Smooth muscle cell (in vitro differentiated cells): ENCODE measurements at regions not wholly inside any gene's neighbourhood (a gene's known extent, or its start where the extent isn't known, plus 50 kb on each side); places are given as distances from the start of the nearest gene placed in this dataset.
"Not testable (repeated sequence)": the region's sequence is repeated elsewhere in the genome, so short reads cannot be mapped to it uniquely, and the experiment has no call there.

ENCODE experiments used
- DNase-seq: peaks from one replicate; lab custom pipeline; 2025; ENCODE audit not compliant: unreplicated experiment; lab: John Stamatoyannopoulos, UW
- H2AFZ ChIP-seq: fragments of 200-600 bp; sonication (generic); 2 replicates; pipeline ENCODE4 v1.6.0; 2016; ENCODE audit warnings: antibody characterized with exemption, low read depth, mild to moderate bottlenecking
- H3F3A ChIP-seq: fragments of 200-600 bp; sonication (generic); 2 replicates; pipeline ENCODE4 v1.6.0; 2017; ENCODE audit warnings: antibody characterized with exemption, low read depth
- H3K27ac ChIP-seq: fragments of 200-600 bp; sonication (generic); 2 replicates; pipeline ENCODE4 v1.5.1; 2016; ENCODE audit warnings: low read depth, mild to moderate bottlenecking
- H3K27me3 ChIP-seq: fragments of 200-600 bp; sonication (generic); 2 replicates; pipeline ENCODE4 v1.6.1; 2016; ENCODE audit warnings: low read depth, mild to moderate bottlenecking
- H3K36me3 ChIP-seq: fragments of 200-600 bp; sonication (generic); 2 replicates; pipeline ENCODE4 v1.5.1; 2016; ENCODE audit warnings: low read depth
- H3K4me1 ChIP-seq: fragments of 200-600 bp; sonication (generic); 2 replicates; pipeline ENCODE4 v1.5.1; 2016; ENCODE audit warnings: low read depth
- H3K4me2 ChIP-seq: fragments of 200-600 bp; sonication (generic); 2 replicates; pipeline ENCODE4 v1.6.0; 2016; ENCODE audit warnings: mild to moderate bottlenecking
- H3K4me3 ChIP-seq: fragments of 200-600 bp; sonication (generic); 2 replicates; pipeline ENCODE4 v1.5.1; 2016; ENCODE audit warnings: mild to moderate bottlenecking
- H3K79me2 ChIP-seq: fragments of 200-600 bp; sonication (generic); 2 replicates; pipeline ENCODE4 v1.6.0; 2016; ENCODE audit warnings: low read depth, mild to moderate bottlenecking
- H3K9ac ChIP-seq: fragments of 200-600 bp; sonication (generic); 2 replicates; pipeline ENCODE4 v1.6.0; 2016; ENCODE audit warnings: low read depth
- H3K9me3 ChIP-seq: fragments of 200-600 bp; sonication (generic); replicated peaks from 2 replicates; pipeline ENCODE4 v1.5.1; 2016; ENCODE audit warnings: low read depth
- H4K20me1 ChIP-seq: fragments of 200-600 bp; sonication (generic); 2 replicates; pipeline ENCODE4 v1.6.0; 2016; ENCODE audit warnings: low read depth
- CTCF ChIP-seq: fragments of 200-600 bp; sonication (generic); IDR thresholded peaks from 2 replicates; pipeline ENCODE4 v1.5.1; 2017; ENCODE audit warnings: borderline replicate concordance, mild to moderate bottlenecking, antibody characterized with exemption; ENCODE audit not compliant: insufficient read depth, poor library complexity, severe bottlenecking
- WGBS: methylation state at CpG from one replicate; pipeline ENCODE4 v1.1.7; 2016; ENCODE audit warnings: low lambda C conversion rate; 5-methylcytosine and 5-hydroxymethylcytosine counted together

- Histone ChIP-seq H3F3A (no peaks in the 10 kb centered on the region), H3K4me1 (no peaks in the 10 kb centered on the region), H4K20me1 (no peaks in the 10 kb centered on the region), H3K9me3 (no peaks in the 10 kb centered on the region), H3K79me2 (no peaks in the 10 kb centered on the region), H3K9ac (no peak overlapping the region), H3K27me3 (no peaks in the 10 kb centered on the region), H3K36me3 (no peaks in the 10 kb centered on the region), H2AFZ (no peak overlapping the region), H3K27ac (no peak overlapping the region), H3K4me3 (no peak overlapping the region), H3K4me2 (no peak overlapping the region)
- no peak for TF ChIP-seq CTCF
- DNase-seq, result no peak
- WGBS, result 67% methylated on average over 3 of the region's 3 CpGs
Measured at GRCh38 chr18:66011916-66012315, 261.1 kb downstream of the CDH7 start.

GRCh38 chr18:66005831-66006588 is 255.2 kb downstream of the CDH7 start:
- 93% methylated on average over 21 of the region's 28 CpGs for WGBS
- TF ChIP-seq CTCF, result no peak
- no peaks in the 10 kb centered on the region for H3K4me1 ChIP-seq

GRCh38 chr18:65998971-65999700 is 248.3 kb downstream of the CDH7 start:
- not testable (repeated sequence) for H3K4me1 ChIP-seq, H3K9me3 ChIP-seq, H3K27me3 ChIP-seq, H3F3A ChIP-seq, H2AFZ ChIP-seq, H4K20me1 ChIP-seq, H3K4me2 ChIP-seq, H3K27ac ChIP-seq, H3K4me3 ChIP-seq, DNase-seq, H3K79me2 ChIP-seq, H3K36me3 ChIP-seq, H3K9ac ChIP-seq
- 89% methylated on average over 11 of the region's 11 CpGs for WGBS

More at GRCh38 chr18:66005831-66006588, 255.2 kb downstream of the CDH7 start:
- Histone ChIP-seq H3K27ac (no peak overlapping the region), H3K79me2 (no peaks in the 10 kb centered on the region), H4K20me1 (no peaks in the 10 kb centered on the region), H3K9ac (no peak overlapping the region), H3F3A (no peaks in the 10 kb centered on the region), H3K4me2 (no peak overlapping the region), H2AFZ (no peak overlapping the region), H3K27me3 (no peaks in the 10 kb centered on the region), H3K4me3 (no peak overlapping the region), H3K36me3 (no peaks in the 10 kb centered on the region), H3K9me3 (no peaks in the 10 kb centered on the region)
- DNase-seq, result no peak

- WGBS, result 65% methylated on average over 3 of the region's 3 CpGs
- no peaks in the 10 kb centered on the region for H3K9me3 ChIP-seq
- no peak overlapping the region for H3K4me3 ChIP-seq
- H4K20me1 ChIP-seq, result no peaks in the 10 kb centered on the region
- no peak overlapping the region for H3K9ac ChIP-seq
- DNase-seq, result no peak
- H3K79me2 ChIP-seq, result no peaks in the 10 kb centered on the region
- no peak overlapping the region for H2AFZ ChIP-seq
- no peaks in the 10 kb centered on the region for H3K36me3 ChIP-seq
- H3K27me3 ChIP-seq, result no peaks in the 10 kb centered on the region
- H3K27ac ChIP-seq, result no peak overlapping the region
- no peaks in the 10 kb centered on the region for H3K4me1 ChIP-seq
- H3K4me2 ChIP-seq, result no peak overlapping the region
- no peaks in the 10 kb centered on the region for H3F3A ChIP-seq
- no peak for TF ChIP-seq CTCF
Measured at GRCh38 chr18:65995206-65995605, 244.4 kb downstream of the CDH7 start.
